Suprapubic skin (tissue), 3 donors: ENCODE measurements at regions not wholly inside any gene's neighbourhood (a gene's known extent, or its start where the extent isn't known, plus 50 kb on each side); places are given as distances from the start of the nearest gene placed in this dataset.

ENCODE experiments used
- CTCF ChIP-seq, 2 donors: fragments of 200-600 bp in 1 of 2; fragments of 450-650 bp in 1 of 2; sonication (generic) in 1 of 2; IDR thresholded peaks; one replicate each; pipeline ENCODE4 v1.5.1; 2016 to 2019; ENCODE audit warnings: antibody characterized with exemption in 2 of 2, mild to moderate bottlenecking in 1 of 2, moderate library complexity in 1 of 2
- POLR2A ChIP-seq, 2 donors: fragments of 450-650 bp; IDR thresholded peaks; one replicate each; pipeline ENCODE4 v1.6.1; 2017; ENCODE audit warnings: antibody characterized with exemption in 2 of 2, mild to moderate bottlenecking in 2 of 2, moderate library complexity in 2 of 2

- no peak for TF ChIP-seq CTCF (IDR thresholded peaks at IDR 0.05)
- no peak for TF ChIP-seq POLR2A (IDR thresholded peaks at IDR 0.05)
Measured at GRCh38 chr3:109995377-109995776, 658.0 kb upstream of the DPPA4 start.
